ENCODE measurements at regions not wholly inside any gene's neighbourhood (a gene's known extent, or its start where the extent isn't known, plus 50 kb on each side); places are given as distances from the start of the nearest gene placed in this dataset.

GRCh38 chr3:188025555-188025954 lies 128.4 kb upstream of the LPP start:
- Histone ChIP-seq H3K27me3 (replicated peaks; ENCODE audit: insufficient read depth) (no peaks in the 10 kb centered on the region), H3K4me1 (ENCODE audit: control insufficient read depth in 1 of 2, low read depth in 2 of 2) (peaks cover 5 to 19% of the 10 kb centered on the region in 2 donors), H3K36me3 (no peaks in the 10 kb centered on the region), H3K9me3 (no peaks in the 10 kb centered on the region), H3K27ac (no peak overlapping the region), H3K4me3 (no peak overlapping the region)
- TF ChIP-seq CTCF (IDR thresholded peaks at IDR 0.05): no peak
- ATAC-seq (ENCODE audit: insufficient number of reproducible peaks, low FRiP score, low read depth) (no peak), DNase-seq (ENCODE audit: low spot score) (no peak)

- no peaks in the 10 kb centered on the region for H3K36me3 ChIP-seq
- no peaks in the 10 kb centered on the region for H3K27me3 ChIP-seq (replicated peaks; ENCODE audit: insufficient read depth)
- no peak overlapping the region for H3K4me3 ChIP-seq
- H3K4me1 ChIP-seq (ENCODE audit: control insufficient read depth in 1 of 2, low read depth in 2 of 2): peaks cover under 1 to 13% of the 10 kb centered on the region in 2 donors
- H3K9me3 ChIP-seq: no peaks in the 10 kb centered on the region
- DNase-seq (ENCODE audit: low spot score) (no peak), ATAC-seq (ENCODE audit: insufficient number of reproducible peaks, low FRiP score, low read depth) (no peak)
- no peak for TF ChIP-seq CTCF (IDR thresholded peaks at IDR 0.05)
- no peak overlapping the region for H3K27ac ChIP-seq
Measured at GRCh38 chr3:188026191-188026968, 127.6 kb upstream of the LPP start.

GRCh38 chr3:188031121-188031520 lies 122.8 kb upstream of the LPP start:
- ATAC-seq (ENCODE audit: insufficient number of reproducible peaks, low FRiP score, low read depth): no peak
- H3K36me3 ChIP-seq: no peaks in the 10 kb centered on the region
- no peak overlapping the region for H3K27ac ChIP-seq
- no peaks in the 10 kb centered on the region for H3K27me3 ChIP-seq (replicated peaks; ENCODE audit: insufficient read depth)
- H3K4me3 ChIP-seq: no peak overlapping the region
- H3K9me3 ChIP-seq: no peaks in the 10 kb centered on the region
- peaks cover 0 to 7% of the 10 kb centered on the region in 2 donors for H3K4me1 ChIP-seq (ENCODE audit: control insufficient read depth in 1 of 2, low read depth in 2 of 2)
- no peak for DNase-seq (ENCODE audit: low spot score)
- TF ChIP-seq CTCF (IDR thresholded peaks at IDR 0.05): no peak

GRCh38 chr3:188034989-188035388 lies 119.0 kb upstream of the LPP start:
- H3K4me1 ChIP-seq (ENCODE audit: control insufficient read depth in 1 of 2, low read depth in 2 of 2): peaks cover 3 to 24% of the 10 kb centered on the region in 2 donors
- DNase-seq (ENCODE audit: low spot score): no peak
- H3K27me3 ChIP-seq (replicated peaks; ENCODE audit: insufficient read depth): no peaks in the 10 kb centered on the region
- no peak for ATAC-seq (ENCODE audit: insufficient number of reproducible peaks, low FRiP score, low read depth)
- no peak overlapping the region for H3K27ac ChIP-seq
- TF ChIP-seq CTCF (IDR thresholded peaks at IDR 0.05): no peak
- no peak overlapping the region for H3K4me3 ChIP-seq
- no peaks in the 10 kb centered on the region for H3K9me3 ChIP-seq
- H3K36me3 ChIP-seq: no peaks in the 10 kb centered on the region

- ATAC-seq (ENCODE audit: insufficient number of reproducible peaks, low FRiP score, low read depth) (no peak), DNase-seq (ENCODE audit: low spot score) (no peak)
- Histone ChIP-seq H3K27ac (no peak overlapping the region), H3K27me3 (replicated peaks; ENCODE audit: insufficient read depth) (no peaks in the 10 kb centered on the region), H3K36me3 (no peaks in the 10 kb centered on the region), H3K4me3 (peak overlapping the region; percentile 56), H3K4me1 (ENCODE audit: control insufficient read depth in 1 of 2, low read depth in 2 of 2) (peaks cover 3 to 19% of the 10 kb centered on the region in 2 donors), H3K9me3 (no peaks in the 10 kb centered on the region)
- no peak for TF ChIP-seq CTCF (IDR thresholded peaks at IDR 0.05)
Measured at GRCh38 chr3:188036375-188037194, 117.4 kb upstream of the LPP start.
